HCT116 (cell line): ENCODE measurements at regions not wholly inside any gene's neighbourhood (a gene's known extent, or its start where the extent isn't known, plus 50 kb on each side); places are given as distances from the start of the nearest gene placed in this dataset.

Experiments used
- ATAC-seq: fragments of 200-7000 bp; cut with Tn5 transposase; 2 replicates; pipeline ENCODE4 v1.9.1; 2020; ENCODE audit warnings: mild to moderate bottlenecking, moderate library complexity
- BruUV-seq: library from RNA; stranded (reverse); fragments of 400-500 nt; replicated peaks from 2 replicates; lab custom pipeline; 2021; lab: Mats Ljungman, UMichigan
- CTCF ChIA-PET: fragments of 300-600 bp; sonication (Branson Sonifier 250); formaldehyde crosslinking; loops from one replicate; lab custom pipeline; 2021; ENCODE audit warnings: antibody characterized with exemption; lab: Charles Lee
- POLR2A ChIA-PET: fragments of 300-600, 350-600 bp; sonication (Branson Sonifier 250); formaldehyde crosslinking; loops from one replicate; lab custom pipeline; 2021; ENCODE audit warnings: antibody characterized with exemption; lab: Charles Lee
- RAD21 ChIA-PET, 2 experiments: fragments of 300-600 bp; sonication (Branson Sonifier 250); formaldehyde crosslinking; loops; one replicate each; lab custom pipeline; 2023; ENCODE audit warnings: low total read pairs in 2 of 2; ENCODE audit not compliant: uncharacterized antibody in 2 of 2, unreplicated experiment in 2 of 2, low non-redundant PET in 1 of 2; lab: Charles Lee
- DNase-seq: peaks from one replicate; pipeline ENCODE4 v3.0.0-alpha.2; 2010; ENCODE audit warnings: low read depth, low spot score
- H2AFZ ChIP-seq: fragments of 200-600 bp; shearing (Covaris generic), sonication (generic); 2 replicates; pipeline ENCODE4 v1.6.1; 2017; ENCODE audit warnings: low read depth, mixed run types, mixed read lengths, antibody characterized with exemption, low read length; ENCODE audit not compliant: poor library complexity, severe bottlenecking
- H3K27ac ChIP-seq: 2 replicates; pipeline ENCODE4 v1.5.1; 2012; ENCODE audit warnings: low read depth, low read length
- H3K27me3 ChIP-seq: fragments of 200-600 bp; sonication (generic); 2 replicates; pipeline ENCODE4 v1.6.1; 2016; ENCODE audit warnings: mixed run types, low read length, mixed read lengths; ENCODE audit not compliant: insufficient read depth
- H3K36me3 ChIP-seq, 2 experiments: fragments of 200-500 bp in 1 of 2; fragments of 200-600 bp in 1 of 2; sonication (Bioruptor generic) in 1 of 2; sonication (generic) in 1 of 2; 2 replicates each; pipeline versions ENCODE4 v1.5.1 to v1.6.1; 2014 to 2016; ENCODE audit warnings: low read length in 2 of 2, inconsistent platforms in 1 of 2, mixed read lengths in 1 of 2, mixed run types in 1 of 2; ENCODE audit not compliant: insufficient read depth in 2 of 2, control insufficient read depth in 1 of 2
- H3K4me1 ChIP-seq, 2 experiments: fragments of 200-600 bp in 1 of 2; sonication (generic) in 1 of 2; 2 replicates each; pipeline versions ENCODE4 v1.5.1 to v1.6.1; 2012 to 2017; ENCODE audit warnings: low read length in 2 of 2, inconsistent platforms in 1 of 2, mild to moderate bottlenecking in 1 of 2, mixed read lengths in 1 of 2, mixed run types in 1 of 2, moderate library complexity in 1 of 2; ENCODE audit not compliant: insufficient read depth in 2 of 2, control insufficient read depth in 1 of 2
- H3K4me2 ChIP-seq: fragments of 200-600 bp; sonication (generic); 2 replicates; pipeline ENCODE4 v1.6.1; 2017; ENCODE audit warnings: mixed run types, low read length, mixed read lengths
- H3K4me3 ChIP-seq, 2 experiments: fragments of 200-600 bp in 1 of 2; sonication (generic) in 1 of 2; replicated peaks in 1 of 2; 2 replicates each; pipeline ENCODE4 v1.5.1; 2011 to 2016; ENCODE audit warnings: low read length in 2 of 2, control low read depth in 1 of 2, low read depth in 1 of 2, mild to moderate bottlenecking in 1 of 2, mixed read lengths in 1 of 2, mixed run types in 1 of 2
- H3K79me2 ChIP-seq: fragments of 200-600 bp; sonication (generic); 2 replicates; pipeline ENCODE4 v1.6.1; 2017; ENCODE audit warnings: mild to moderate bottlenecking, mixed run types, low read length, moderate library complexity, mixed read lengths; ENCODE audit not compliant: insufficient read depth
- H3K9ac ChIP-seq: fragments of 200-600 bp; sonication (generic); 2 replicates; pipeline ENCODE4 v1.6.1; 2016; ENCODE audit warnings: low read length, mixed read lengths
- H3K9me2 ChIP-seq: fragments of 200-600 bp; sonication (generic), shearing (Covaris generic); 2 replicates; pipeline ENCODE4 v1.6.1; 2017; ENCODE audit warnings: mixed run types, mild to moderate bottlenecking, moderate library complexity; ENCODE audit not compliant: insufficient read depth
- H3K9me3 ChIP-seq, 2 experiments: fragments of 200-500 bp in 1 of 2; fragments of 200-600 bp in 1 of 2; sonication (Bioruptor generic) in 1 of 2; sonication (generic) in 1 of 2; 2 replicates each; pipeline ENCODE4 v1.6.1; 2014 to 2017; ENCODE audit warnings: low read length in 2 of 2, mixed read lengths in 2 of 2, inconsistent platforms in 1 of 2, low read depth in 1 of 2, mild to moderate bottlenecking in 1 of 2, mixed run types in 1 of 2, moderate library complexity in 1 of 2; ENCODE audit not compliant: control insufficient read depth in 1 of 2, insufficient read depth in 1 of 2
- H4K20me1 ChIP-seq: fragments of 200-600 bp; sonication (generic), shearing (Covaris generic); 2 replicates; pipeline ENCODE4 v1.6.1; 2017; ENCODE audit warnings: mixed run types, mild to moderate bottlenecking, moderate library complexity; ENCODE audit not compliant: insufficient read depth
- CBX3 ChIP-seq: IDR thresholded peaks from 2 replicates; pipeline ENCODE4 v1.6.1; 2012; ENCODE audit warnings: low read depth
- CEBPB ChIP-seq: IDR thresholded peaks from 2 replicates; pipeline ENCODE4 v1.6.1; 2012; ENCODE audit warnings: low read depth
- EGR1 ChIP-seq: IDR thresholded peaks from 2 replicates; pipeline ENCODE4 v1.6.1; 2012; ENCODE audit warnings: low read depth
- ELF1 ChIP-seq: IDR thresholded peaks from 2 replicates; pipeline ENCODE4 v1.6.1; 2012; ENCODE audit warnings: low read depth, borderline replicate concordance
- EZH2 ChIP-seq: fragments of 200-600 bp; sonication (generic); IDR thresholded peaks from 2 replicates; pipeline ENCODE4 v1.6.1; 2017; ENCODE audit warnings: antibody characterized with exemption, mixed run types
- EZH2phosphoT487 ChIP-seq: fragments of 200-600 bp; IDR thresholded peaks from 2 replicates; pipeline ENCODE4 v1.6.1; 2018; ENCODE audit warnings: antibody characterized with exemption, borderline replicate concordance
- FOSL1 ChIP-seq: IDR thresholded peaks from 2 replicates; pipeline ENCODE4 v1.6.1; 2012; ENCODE audit warnings: low read depth
- MAX ChIP-seq: IDR thresholded peaks from 2 replicates; pipeline ENCODE4 v1.6.1; 2012
- POLR2A ChIP-seq: IDR thresholded peaks from 2 replicates; pipeline ENCODE4 v1.7.0; 2011; ENCODE audit warnings: borderline replicate concordance; ENCODE audit not compliant: insufficient read depth, insufficient read length; ENCODE audit errors: extremely low read depth
- POLR2AphosphoS5 ChIP-seq: IDR thresholded peaks from 2 replicates; pipeline ENCODE4 v1.6.1; 2011; ENCODE audit warnings: mild to moderate bottlenecking, low read depth, low read length, moderate library complexity
- SIN3A ChIP-seq: IDR thresholded peaks from 2 replicates; pipeline ENCODE4 v1.6.1; 2012; ENCODE audit warnings: low read depth
- SP1 ChIP-seq: IDR thresholded peaks from 2 replicates; pipeline ENCODE4 v1.6.1; 2012; ENCODE audit warnings: low read depth
- YY1 ChIP-seq: IDR thresholded peaks from 2 replicates; pipeline ENCODE4 v1.6.1; 2011; ENCODE audit warnings: low read length, low read depth, moderate library complexity, mild to moderate bottlenecking; ENCODE audit not compliant: insufficient replicate concordance; ENCODE audit errors: extremely low read depth
- ZNF274 ChIP-seq: fragments of 200-500 bp; sonication (Bioruptor generic); IDR thresholded peaks from 2 replicates; pipeline ENCODE4 v1.6.1; 2014; ENCODE audit warnings: mild to moderate bottlenecking, low read depth, low read length, inconsistent platforms
- intact Hi-C: fragments of 100-400 bp; cut with micrococcal nuclease; formaldehyde crosslinking; loops from 2 replicates; pipeline ENCODE4 v1.10.0; 2022
- TF ChIP-seq, protein P1 (sequence below): IDR thresholded peaks from 2 replicates; pipeline ENCODE4 v1.6.1; 2011; ENCODE audit warnings: mild to moderate bottlenecking, low read length, moderate library complexity; ENCODE audit not compliant: insufficient replicate concordance; ENCODE audit errors: extremely low read depth
- TF ChIP-seq, protein P2 (sequence below): IDR thresholded peaks from 2 replicates; pipeline ENCODE4 v1.6.1; 2012; ENCODE audit warnings: low read depth

GRCh38 chr2:114281188-114281587 is 161.3 kb upstream of the DPP10 start:
- no peak overlapping the region for H2AFZ ChIP-seq
- ATAC-seq (no peak), DNase-seq (no peak)
- CTCF ChIA-PET = no interaction called here
- H3K4me2 ChIP-seq = no peak overlapping the region
- H3K4me3 ChIP-seq = no peak overlapping the region
- no peaks in the 10 kb centered on the region for H4K20me1 ChIP-seq
- intact Hi-C loops = no loop called here
- BruUV-seq = no TSS peak
- POLR2A ChIA-PET = no interaction called here
- H3K27ac ChIP-seq = no peak overlapping the region
- H3K27me3 ChIP-seq = no peaks in the 10 kb centered on the region
- H3K9ac ChIP-seq = no peak overlapping the region
- no peak for TF ChIP-seq CEBPB
- no peak for TF ChIP-seq FOSL1
- TF ChIP-seq, protein P1, sequence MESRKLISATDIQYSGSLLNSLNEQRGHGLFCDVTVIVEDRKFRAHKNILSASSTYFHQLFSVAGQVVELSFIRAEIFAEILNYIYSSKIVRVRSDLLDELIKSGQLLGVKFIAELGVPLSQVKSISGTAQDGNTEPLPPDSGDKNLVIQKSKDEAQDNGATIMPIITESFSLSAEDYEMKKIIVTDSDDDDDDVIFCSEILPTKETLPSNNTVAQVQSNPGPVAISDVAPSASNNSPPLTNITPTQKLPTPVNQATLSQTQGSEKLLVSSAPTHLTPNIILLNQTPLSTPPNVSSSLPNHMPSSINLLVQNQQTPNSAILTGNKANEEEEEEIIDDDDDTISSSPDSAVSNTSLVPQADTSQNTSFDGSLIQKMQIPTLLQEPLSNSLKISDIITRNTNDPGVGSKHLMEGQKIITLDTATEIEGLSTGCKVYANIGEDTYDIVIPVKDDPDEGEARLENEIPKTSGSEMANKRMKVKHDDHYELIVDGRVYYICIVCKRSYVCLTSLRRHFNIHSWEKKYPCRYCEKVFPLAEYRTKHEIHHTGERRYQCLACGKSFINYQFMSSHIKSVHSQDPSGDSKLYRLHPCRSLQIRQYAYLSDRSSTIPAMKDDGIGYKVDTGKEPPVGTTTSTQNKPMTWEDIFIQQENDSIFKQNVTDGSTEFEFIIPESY = no peak
- TF ChIP-seq ZNF274 = no peak
- no peak for TF ChIP-seq SIN3A
- no peak for TF ChIP-seq EZH2phosphoT487
- no peak for TF ChIP-seq ELF1
- TF ChIP-seq POLR2AphosphoS5 = no peak
- TF ChIP-seq CBX3 = no peak
- no peak for TF ChIP-seq POLR2A
- TF ChIP-seq MAX = no peak
- TF ChIP-seq, protein P2, sequence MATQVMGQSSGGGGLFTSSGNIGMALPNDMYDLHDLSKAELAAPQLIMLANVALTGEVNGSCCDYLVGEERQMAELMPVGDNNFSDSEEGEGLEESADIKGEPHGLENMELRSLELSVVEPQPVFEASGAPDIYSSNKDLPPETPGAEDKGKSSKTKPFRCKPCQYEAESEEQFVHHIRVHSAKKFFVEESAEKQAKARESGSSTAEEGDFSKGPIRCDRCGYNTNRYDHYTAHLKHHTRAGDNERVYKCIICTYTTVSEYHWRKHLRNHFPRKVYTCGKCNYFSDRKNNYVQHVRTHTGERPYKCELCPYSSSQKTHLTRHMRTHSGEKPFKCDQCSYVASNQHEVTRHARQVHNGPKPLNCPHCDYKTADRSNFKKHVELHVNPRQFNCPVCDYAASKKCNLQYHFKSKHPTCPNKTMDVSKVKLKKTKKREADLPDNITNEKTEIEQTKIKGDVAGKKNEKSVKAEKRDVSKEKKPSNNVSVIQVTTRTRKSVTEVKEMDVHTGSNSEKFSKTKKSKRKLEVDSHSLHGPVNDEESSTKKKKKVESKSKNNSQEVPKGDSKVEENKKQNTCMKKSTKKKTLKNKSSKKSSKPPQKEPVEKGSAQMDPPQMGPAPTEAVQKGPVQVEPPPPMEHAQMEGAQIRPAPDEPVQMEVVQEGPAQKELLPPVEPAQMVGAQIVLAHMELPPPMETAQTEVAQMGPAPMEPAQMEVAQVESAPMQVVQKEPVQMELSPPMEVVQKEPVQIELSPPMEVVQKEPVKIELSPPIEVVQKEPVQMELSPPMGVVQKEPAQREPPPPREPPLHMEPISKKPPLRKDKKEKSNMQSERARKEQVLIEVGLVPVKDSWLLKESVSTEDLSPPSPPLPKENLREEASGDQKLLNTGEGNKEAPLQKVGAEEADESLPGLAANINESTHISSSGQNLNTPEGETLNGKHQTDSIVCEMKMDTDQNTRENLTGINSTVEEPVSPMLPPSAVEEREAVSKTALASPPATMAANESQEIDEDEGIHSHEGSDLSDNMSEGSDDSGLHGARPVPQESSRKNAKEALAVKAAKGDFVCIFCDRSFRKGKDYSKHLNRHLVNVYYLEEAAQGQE = no peak
- TF ChIP-seq SP1 = no peak
- no peak for TF ChIP-seq YY1
- no peak for TF ChIP-seq EGR1
- no peak for TF ChIP-seq EZH2
- H3K9me3 ChIP-seq = peaks cover 4 to 22% of the 10 kb centered on the region in 2 experiments; a peak in 2 of 4 replicates
- no peaks in the 10 kb centered on the region for H3K9me2 ChIP-seq
- no peaks in the 10 kb centered on the region for H3K4me1 ChIP-seq
- no peaks in the 10 kb centered on the region for H3K79me2 ChIP-seq
- RAD21 ChIA-PET = no interaction called here
- H3K36me3 ChIP-seq = no peaks in the 10 kb centered on the region
